ENCODE measurements at regions not wholly inside any gene's neighbourhood (a gene's known extent, or its start where the extent isn't known, plus 50 kb on each side); places are given as distances from the start of the nearest gene placed in this dataset.

DNA sequence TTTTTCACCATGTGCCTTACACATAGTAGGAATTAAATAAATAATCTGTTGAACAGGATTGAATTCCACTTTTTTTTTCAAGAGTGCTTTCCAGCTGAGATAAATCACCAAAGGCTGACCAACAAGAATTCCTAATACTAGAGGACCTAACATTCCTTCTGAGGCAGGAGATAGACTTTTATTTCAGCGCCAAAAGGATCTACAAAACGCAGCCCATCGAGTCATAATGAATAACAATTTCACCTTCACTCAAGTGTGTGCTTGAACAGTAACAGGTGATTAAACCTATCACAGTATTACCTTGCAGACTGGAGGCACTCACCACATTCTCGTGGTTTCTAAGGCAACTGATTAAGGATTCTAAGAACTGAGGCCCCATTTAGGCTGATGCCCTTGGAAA, 224.3 kb upstream of the ATP2B1 start:
- H3K4me3 ChIP-seq (ENCODE audit: low read depth, low read length): no peak overlapping the region
- no peak for DNase-seq (ENCODE audit: low read depth)
- TF ChIP-seq, protein P1, sequence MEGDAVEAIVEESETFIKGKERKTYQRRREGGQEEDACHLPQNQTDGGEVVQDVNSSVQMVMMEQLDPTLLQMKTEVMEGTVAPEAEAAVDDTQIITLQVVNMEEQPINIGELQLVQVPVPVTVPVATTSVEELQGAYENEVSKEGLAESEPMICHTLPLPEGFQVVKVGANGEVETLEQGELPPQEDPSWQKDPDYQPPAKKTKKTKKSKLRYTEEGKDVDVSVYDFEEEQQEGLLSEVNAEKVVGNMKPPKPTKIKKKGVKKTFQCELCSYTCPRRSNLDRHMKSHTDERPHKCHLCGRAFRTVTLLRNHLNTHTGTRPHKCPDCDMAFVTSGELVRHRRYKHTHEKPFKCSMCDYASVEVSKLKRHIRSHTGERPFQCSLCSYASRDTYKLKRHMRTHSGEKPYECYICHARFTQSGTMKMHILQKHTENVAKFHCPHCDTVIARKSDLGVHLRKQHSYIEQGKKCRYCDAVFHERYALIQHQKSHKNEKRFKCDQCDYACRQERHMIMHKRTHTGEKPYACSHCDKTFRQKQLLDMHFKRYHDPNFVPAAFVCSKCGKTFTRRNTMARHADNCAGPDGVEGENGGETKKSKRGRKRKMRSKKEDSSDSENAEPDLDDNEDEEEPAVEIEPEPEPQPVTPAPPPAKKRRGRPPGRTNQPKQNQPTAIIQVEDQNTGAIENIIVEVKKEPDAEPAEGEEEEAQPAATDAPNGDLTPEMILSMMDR (conservative IDR thresholded peaks at IDR 0.05; ENCODE audit: low read depth, low read length): no peak

DNA sequence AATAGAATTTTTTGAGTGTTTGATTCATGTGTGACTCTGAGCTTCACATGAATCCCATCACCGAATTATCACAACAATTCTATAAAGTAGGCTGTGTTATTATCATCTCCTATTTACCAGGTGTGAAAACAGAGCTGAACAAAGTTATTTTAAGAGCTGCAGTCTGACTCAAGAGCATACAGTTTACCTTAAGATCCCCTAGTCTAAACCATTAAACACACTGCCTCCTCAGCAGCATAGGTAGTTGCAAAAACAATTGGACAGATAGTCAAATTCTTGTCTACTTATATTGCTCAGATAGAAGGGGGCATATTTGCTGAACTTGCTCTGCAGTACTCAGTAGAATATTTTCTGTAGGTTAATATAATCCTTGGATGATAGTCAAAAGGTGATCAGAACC, 219.8 kb upstream of the ATP2B1 start:
- TF ChIP-seq, protein P1 (conservative IDR thresholded peaks at IDR 0.05; ENCODE audit: low read depth, low read length): no peak
- DNase-seq (ENCODE audit: low read depth): no peak
- no peak overlapping the region for H3K4me3 ChIP-seq (ENCODE audit: low read depth, low read length)

DNA sequence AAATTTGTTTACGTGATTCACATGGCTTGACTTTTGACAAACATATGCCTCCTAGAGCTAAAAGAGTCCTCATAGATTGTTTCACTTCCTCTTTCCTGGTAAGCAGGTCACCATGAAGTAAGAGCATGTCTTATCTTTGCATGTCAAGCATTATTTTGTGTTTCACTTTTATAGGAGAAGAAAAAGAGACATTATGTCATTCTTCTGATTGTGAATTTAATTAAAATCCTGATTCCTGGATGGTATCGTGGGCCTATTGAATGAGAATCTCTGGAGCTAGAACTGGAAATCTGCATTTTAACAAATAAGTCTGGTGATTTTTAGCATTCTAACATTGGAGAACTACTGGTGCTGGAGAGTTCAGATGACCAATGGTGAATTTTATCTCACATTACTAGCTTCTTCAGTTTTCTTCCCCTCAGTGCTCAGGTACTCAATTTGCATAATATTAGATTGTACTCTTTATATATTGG, 218.6 kb upstream of the ATP2B1 start:
- H3K4me3 ChIP-seq (ENCODE audit: low read depth, low read length): no peak overlapping the region
- TF ChIP-seq, protein P1 (conservative IDR thresholded peaks at IDR 0.05; ENCODE audit: low read depth, low read length): no peak
- DNase-seq (ENCODE audit: low read depth): no peak

DNA sequence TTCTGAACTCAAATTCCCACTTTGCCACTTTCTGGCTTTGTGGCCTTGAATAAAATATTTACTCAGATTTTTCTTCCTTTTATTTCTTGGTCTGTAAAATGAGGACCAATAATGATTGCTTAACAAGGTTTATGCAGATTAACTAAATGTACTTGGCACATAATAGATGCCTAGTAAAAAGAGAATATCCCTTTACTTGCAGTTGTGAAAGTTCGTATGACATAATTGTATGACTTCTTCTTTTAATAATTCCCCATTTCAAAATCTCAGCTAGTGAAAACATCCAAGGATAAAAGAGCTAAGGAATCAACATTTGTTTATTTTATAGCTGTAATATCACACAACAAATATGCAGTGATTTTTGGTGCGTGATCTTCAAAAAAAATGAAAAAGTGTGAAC, 215.6 kb upstream of the ATP2B1 start:
- DNase-seq (ENCODE audit: low read depth): no peak
- TF ChIP-seq, protein P1 (conservative IDR thresholded peaks at IDR 0.05; ENCODE audit: low read depth, low read length): no peak
- no peak overlapping the region for H3K4me3 ChIP-seq (ENCODE audit: low read depth, low read length)

DNA sequence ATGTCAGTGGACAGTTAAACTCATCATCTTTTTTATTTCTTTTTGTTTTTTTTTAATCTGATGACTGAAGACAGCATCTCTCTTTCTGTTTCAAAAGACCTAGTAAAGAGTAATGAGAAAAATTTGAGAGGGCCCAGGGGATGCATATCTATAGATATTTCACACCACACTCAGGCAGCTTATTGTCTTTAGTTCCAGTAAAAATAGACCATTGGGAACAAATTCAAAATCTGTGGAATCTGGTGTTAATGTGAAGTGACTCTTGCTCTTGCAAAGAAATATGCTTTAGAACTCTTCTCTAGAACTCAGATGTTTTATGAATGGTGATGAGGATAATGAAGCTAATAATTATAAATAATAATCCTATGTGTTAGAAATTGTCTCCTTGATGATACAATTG, 214.5 kb upstream of the ATP2B1 start:
- no peak for DNase-seq (ENCODE audit: low read depth)
- no peak overlapping the region for H3K4me3 ChIP-seq (ENCODE audit: low read depth, low read length)
- TF ChIP-seq, protein P1 (conservative IDR thresholded peaks at IDR 0.05; ENCODE audit: low read depth, low read length): no peak

DNA sequence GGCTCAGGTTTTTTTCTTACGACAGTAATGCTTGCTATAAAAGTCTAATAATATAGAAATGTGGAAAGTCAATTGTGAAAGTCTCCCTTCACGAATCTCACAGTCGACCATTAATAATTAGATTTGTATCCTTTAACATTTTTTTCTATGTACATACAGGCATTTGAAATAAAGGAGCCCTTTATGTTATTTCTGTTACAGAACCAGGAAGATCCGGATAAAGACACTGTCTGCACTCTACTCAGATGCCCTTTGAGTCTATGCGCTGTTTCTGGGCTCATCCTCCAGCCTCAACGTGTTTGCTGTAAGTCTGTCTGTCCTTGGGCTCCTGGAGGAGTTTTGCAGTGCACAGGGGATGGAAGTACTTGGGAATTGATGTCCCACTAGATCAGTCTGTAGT, 212.2 kb upstream of the ATP2B1 start:
- H3K4me3 ChIP-seq (ENCODE audit: low read depth, low read length): no peak overlapping the region
- TF ChIP-seq, protein P1 (conservative IDR thresholded peaks at IDR 0.05; ENCODE audit: low read depth, low read length): no peak
- DNase-seq (ENCODE audit: low read depth): no peak

DNA sequence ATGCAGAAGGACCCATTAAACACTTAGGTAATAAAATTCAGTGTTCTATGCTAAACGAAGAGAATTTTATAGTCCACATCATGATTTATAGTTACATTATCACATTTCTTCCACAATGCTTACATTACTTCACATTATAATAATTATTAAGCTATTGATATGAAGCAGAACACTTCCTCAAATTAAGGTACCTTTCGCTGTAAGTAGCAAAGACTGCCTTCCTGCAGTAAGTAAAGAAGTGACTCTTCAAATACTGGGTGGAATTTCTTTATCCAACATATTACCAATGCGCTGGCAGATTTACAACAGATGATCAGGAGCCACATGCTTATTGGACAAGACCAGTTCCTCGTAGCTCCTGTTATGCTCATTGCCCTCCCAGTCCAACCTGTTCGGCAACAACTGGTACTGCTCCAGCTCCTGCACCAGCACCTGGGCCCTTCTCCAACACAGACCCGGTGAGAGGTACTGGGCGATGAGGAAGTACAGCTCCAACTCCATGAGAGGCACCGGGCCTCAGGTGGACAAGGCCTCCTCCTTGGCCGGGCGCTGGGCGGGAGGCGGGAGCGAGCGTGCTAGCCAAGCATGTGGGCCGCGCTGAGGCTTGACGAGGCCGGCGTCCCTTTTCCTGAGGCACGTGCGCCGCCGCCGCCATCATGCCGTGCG, 210.7 kb upstream of the ATP2B1 start:
- TF ChIP-seq, protein P1 (conservative IDR thresholded peaks at IDR 0.05; ENCODE audit: low read depth, low read length): no peak
- DNase-seq (ENCODE audit: low read depth): no peak
- H3K4me3 ChIP-seq (ENCODE audit: low read depth, low read length): no peak overlapping the region

Measured in epithelial cell of proximal tubule (primary cell).